ENCODE measurements at regions not wholly inside any gene's neighbourhood (a gene's known extent, or its start where the extent isn't known, plus 50 kb on each side); places are given as distances from the start of the nearest gene placed in this dataset.

- TF ChIP-seq SMC3 (conservative IDR thresholded peaks at IDR 0.05; ENCODE audit: poor library complexity) (no peak), RAD21 (conservative IDR thresholded peaks at IDR 0.05) (no peak), EP300 (conservative IDR thresholded peaks at IDR 0.05; ENCODE audit: poor library complexity, severe bottlenecking) (no peak)
Measured at GRCh38 chr6:91713911-91714310, 1127.0 kb upstream of the MAP3K7 start (continued).

GRCh38 chr6:91711518-91711917 is 1124.6 kb upstream of the MAP3K7 start:
- H3K79me2 ChIP-seq (replicated peaks; ENCODE audit: insufficient read depth, low read length) = no peaks in the 10 kb centered on the region

More at GRCh38 chr6:91711518-91711917, 1124.6 kb upstream of the MAP3K7 start:
- H4K20me1 ChIP-seq (ENCODE audit: insufficient read depth) = no peaks in the 10 kb centered on the region
- H3K9me3 ChIP-seq (ENCODE audit: low read length) = no peaks in the 10 kb centered on the region
- no peak overlapping the region for H3K27ac ChIP-seq (ENCODE audit: low read length)
- no peaks in the 10 kb centered on the region for H3K9me2 ChIP-seq (ENCODE audit: insufficient read depth, low read length)
- H2AFZ ChIP-seq (ENCODE audit: low read depth, low read length) = no peak overlapping the region
- no peaks in the 10 kb centered on the region for H3K27me3 ChIP-seq (ENCODE audit: insufficient read depth, low read depth, low read length)
- H3K4me2 ChIP-seq (ENCODE audit: low read length) = no peak overlapping the region
- no peaks in the 10 kb centered on the region for H3F3A ChIP-seq (ENCODE audit: insufficient read depth, low read length, poor library complexity, severe bottlenecking)
- no peak overlapping the region for H3K9ac ChIP-seq (ENCODE audit: low read length)
- no peaks in the 10 kb centered on the region for H3K36me3 ChIP-seq (ENCODE audit: insufficient read depth, low read length)
- TF ChIP-seq MXI1 (conservative IDR thresholded peaks at IDR 0.05; ENCODE audit: poor library complexity, severe bottlenecking) (no peak), CTCF (IDR thresholded peaks at IDR 0.05; ENCODE audit: poor library complexity, severe bottlenecking) (no peak), EP300 (conservative IDR thresholded peaks at IDR 0.05; ENCODE audit: poor library complexity, severe bottlenecking) (peak; percentile 43), POLR2AphosphoS5 (IDR thresholded peaks at IDR 0.05) (peak; percentile 37), SMC3 (conservative IDR thresholded peaks at IDR 0.05; ENCODE audit: poor library complexity) (no peak), EZH2 (IDR thresholded peaks at IDR 0.05; ENCODE audit: borderline replicate concordance, insufficient read depth, low read length, poor library complexity, severe bottlenecking) (no peak), REST (IDR thresholded peaks at IDR 0.05; ENCODE audit: borderline replicate concordance) (peak; percentile 93), TAF1 (IDR thresholded peaks at IDR 0.05; ENCODE audit: low read depth) (no peak), RAD21 (conservative IDR thresholded peaks at IDR 0.05) (no peak)
- no peak overlapping the region for H3K4me3 ChIP-seq (ENCODE audit: low read length)
